Body of pancreas (tissue), 4 donors: ENCODE measurements at regions not wholly inside any gene's neighbourhood (a gene's known extent, or its start where the extent isn't known, plus 50 kb on each side); places are given as distances from the start of the nearest gene placed in this dataset.

Experiments
- CTCF ChIP-seq, 7 experiments: fragments of 450-650 bp in 4 of 7; fragments of 200-600 bp in 3 of 7; sonication (generic) in 3 of 7; IDR thresholded peaks; one replicate each; pipeline ENCODE4 v1.5.1; 2016 to 2019; ENCODE audit warnings: antibody characterized with exemption in 7 of 7
- POLR2A ChIP-seq, 3 donors: fragments of 450-650 bp; IDR thresholded peaks; one replicate each; pipeline ENCODE4 v1.6.1; 2016; ENCODE audit warnings: antibody characterized with exemption in 3 of 3, mild to moderate bottlenecking in 2 of 3

GRCh38 chr12:116415408-116416108 is 138.1 kb upstream of the MED13L start:
- TF ChIP-seq CTCF (IDR thresholded peaks at IDR 0.05) (no peak), POLR2A (IDR thresholded peaks at IDR 0.05) (no peak)
